ENCODE measurements at regions not wholly inside any gene's neighbourhood (a gene's known extent, or its start where the extent isn't known, plus 50 kb on each side); places are given as distances from the start of the nearest gene placed in this dataset.

DNA sequence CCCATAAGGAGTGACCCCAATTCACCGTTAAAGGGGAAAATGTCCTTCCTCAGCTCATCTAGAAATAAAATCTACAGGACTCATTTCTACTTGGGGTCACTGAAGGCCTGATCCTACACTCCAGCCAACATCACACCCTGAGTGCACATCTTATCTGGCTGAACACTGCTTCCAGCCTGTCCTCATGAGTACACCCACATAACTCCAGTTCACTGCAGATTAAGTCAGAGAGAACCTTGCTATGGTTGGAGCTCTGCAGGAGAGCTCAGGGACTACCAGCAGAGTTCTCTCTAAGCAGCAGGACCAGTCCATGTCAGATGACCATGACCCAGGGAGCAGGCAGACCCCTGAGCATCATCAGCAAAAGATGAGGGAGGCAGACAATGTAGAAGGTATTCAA lies 126.9 kb upstream of the MAP3K1 start:
- in situ Hi-C loops (cut with MboI; ENCODE audit: low sequenced_read_pairs, unreplicated experiment): no loop called here
- TF ChIP-seq, protein P1, sequence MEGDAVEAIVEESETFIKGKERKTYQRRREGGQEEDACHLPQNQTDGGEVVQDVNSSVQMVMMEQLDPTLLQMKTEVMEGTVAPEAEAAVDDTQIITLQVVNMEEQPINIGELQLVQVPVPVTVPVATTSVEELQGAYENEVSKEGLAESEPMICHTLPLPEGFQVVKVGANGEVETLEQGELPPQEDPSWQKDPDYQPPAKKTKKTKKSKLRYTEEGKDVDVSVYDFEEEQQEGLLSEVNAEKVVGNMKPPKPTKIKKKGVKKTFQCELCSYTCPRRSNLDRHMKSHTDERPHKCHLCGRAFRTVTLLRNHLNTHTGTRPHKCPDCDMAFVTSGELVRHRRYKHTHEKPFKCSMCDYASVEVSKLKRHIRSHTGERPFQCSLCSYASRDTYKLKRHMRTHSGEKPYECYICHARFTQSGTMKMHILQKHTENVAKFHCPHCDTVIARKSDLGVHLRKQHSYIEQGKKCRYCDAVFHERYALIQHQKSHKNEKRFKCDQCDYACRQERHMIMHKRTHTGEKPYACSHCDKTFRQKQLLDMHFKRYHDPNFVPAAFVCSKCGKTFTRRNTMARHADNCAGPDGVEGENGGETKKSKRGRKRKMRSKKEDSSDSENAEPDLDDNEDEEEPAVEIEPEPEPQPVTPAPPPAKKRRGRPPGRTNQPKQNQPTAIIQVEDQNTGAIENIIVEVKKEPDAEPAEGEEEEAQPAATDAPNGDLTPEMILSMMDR (IDR thresholded peaks at IDR 0.05; ENCODE audit: borderline replicate concordance, control extremely low read depth, extremely low read depth, insufficient read depth, missing control alignments): no peak
- DNase-seq (ENCODE audit: low spot score): no peak

DNA sequence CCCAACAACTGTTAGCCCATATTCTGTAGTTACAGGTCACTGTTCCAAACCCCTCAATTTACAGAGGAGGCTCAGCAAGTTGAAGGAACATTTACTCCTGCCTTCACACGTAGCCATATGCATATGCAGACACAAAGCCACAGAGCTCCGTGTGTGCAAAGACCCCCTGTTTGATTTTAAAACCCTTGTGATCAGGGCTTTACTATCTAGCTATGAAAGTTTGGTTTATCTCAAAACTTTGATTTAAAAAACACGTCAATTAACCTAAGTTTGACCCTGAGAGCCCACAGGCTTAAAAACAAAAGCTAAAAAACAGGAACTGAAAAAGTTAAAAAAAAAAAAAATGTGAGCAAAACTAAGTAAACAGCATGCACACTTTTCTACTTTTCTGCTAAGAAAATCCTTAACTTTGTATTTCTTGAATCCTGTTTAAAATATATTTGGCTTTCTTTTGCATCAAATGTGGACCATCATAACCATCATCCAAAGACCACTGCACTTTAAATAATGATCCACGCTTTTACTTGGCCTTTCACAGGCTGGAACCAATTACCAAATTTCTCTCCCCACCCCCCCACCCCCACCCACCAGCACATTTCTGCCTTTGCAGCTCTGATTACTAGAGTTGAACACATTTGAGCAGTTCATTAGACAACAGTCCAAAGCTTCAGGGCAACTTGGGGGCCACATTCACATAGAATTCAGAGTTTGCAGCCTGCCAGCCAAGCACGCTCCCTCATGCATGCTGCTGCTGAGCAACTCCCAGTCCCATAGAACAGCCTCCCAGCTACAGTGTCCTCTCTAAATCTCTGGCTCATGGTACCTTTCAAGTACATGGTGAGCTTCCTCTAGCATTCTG lies 128.8 kb upstream of the MAP3K1 start:
- DNase-seq (ENCODE audit: low spot score): peak; percentile 28
- TF ChIP-seq, protein P1 (IDR thresholded peaks at IDR 0.05; ENCODE audit: borderline replicate concordance, control extremely low read depth, extremely low read depth, insufficient read depth, missing control alignments): no peak

DNA sequence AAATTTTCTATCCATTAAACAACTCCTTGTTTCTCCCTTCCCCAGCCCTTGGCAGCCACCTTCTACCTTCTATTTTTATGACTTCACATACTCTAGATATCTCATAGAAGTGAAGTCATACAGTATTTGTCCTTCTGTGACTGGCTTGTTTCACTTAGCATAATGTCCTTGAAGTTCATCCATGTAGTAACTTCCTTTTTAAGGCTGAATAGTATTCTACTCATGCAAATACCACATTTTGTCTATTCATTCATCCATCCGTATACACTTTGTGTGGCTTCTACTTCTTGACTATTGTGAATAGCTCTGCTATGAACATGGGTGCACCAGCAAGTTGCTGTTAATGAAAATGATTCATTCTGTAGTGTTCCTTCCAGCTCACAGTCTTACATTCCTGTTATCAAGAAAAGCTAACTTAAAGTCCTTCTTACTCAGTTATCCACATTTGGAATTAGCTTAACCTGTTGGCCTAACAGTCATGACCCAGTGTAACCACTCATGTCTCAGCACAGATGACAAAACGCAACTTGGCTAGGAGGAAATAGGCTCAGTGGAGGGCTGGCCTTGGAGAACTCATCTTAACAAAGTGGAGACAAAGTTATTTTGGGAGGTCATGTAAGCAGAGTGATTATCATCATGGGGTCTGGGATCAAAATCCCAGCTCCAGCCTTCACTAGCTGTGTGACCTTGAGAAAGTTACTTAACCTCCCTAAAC lies 129.7 kb upstream of the MAP3K1 start:
- DNase-seq (ENCODE audit: low spot score): no peak
- TF ChIP-seq, protein P1 (IDR thresholded peaks at IDR 0.05; ENCODE audit: borderline replicate concordance, control extremely low read depth, extremely low read depth, insufficient read depth, missing control alignments): no peak
- in situ Hi-C loops (cut with MboI; ENCODE audit: low sequenced_read_pairs, unreplicated experiment): no loop called here

More for the DNA sequence above, 128.8 kb upstream of the MAP3K1 start:
- in situ Hi-C loops (cut with MboI; ENCODE audit: low sequenced_read_pairs, unreplicated experiment): no loop called here

DNA sequence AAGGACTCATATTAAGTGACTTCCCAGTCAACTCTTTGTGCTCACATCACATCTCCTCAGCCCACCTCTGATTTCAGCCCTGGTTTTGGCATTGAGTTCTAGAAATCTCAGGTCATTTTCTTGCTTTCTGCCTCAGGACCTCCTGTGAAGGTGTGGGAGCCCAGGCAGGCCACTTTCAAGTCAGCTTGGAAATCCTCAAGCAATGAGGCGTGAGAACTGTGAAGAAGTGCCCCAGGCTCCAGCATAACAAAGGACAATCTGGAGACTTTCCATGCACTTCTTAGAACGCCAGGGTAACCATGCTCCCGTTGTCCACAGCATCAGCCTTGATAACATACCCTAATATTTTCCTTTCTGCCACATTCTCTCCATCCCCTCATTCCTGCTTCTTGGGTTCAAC lies 131.2 kb upstream of the MAP3K1 start:
- TF ChIP-seq, protein P1 (IDR thresholded peaks at IDR 0.05; ENCODE audit: borderline replicate concordance, control extremely low read depth, extremely low read depth, insufficient read depth, missing control alignments): no peak
- in situ Hi-C loops (cut with MboI; ENCODE audit: low sequenced_read_pairs, unreplicated experiment): no loop called here
- no peak for DNase-seq (ENCODE audit: low spot score)

DNA sequence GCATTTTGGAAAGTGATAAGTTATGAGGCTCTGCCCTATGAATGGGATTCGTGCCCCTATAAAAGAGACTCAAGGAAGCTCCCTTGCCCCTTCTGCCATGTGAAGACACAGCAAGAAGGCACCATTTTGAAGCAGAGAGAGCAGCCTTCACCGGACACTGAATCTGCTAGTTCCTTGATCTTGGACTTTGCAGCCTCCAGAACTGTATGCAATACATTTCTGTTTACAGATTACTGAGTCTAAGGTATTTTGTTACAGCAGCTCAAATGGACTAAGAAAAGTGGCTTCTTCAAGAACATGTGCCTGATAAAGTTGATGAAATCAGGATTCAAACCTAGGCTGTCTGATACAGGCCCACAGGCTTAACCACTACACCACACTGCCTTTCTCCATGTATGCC lies 131.6 kb upstream of the MAP3K1 start:
- in situ Hi-C loops (cut with MboI; ENCODE audit: low sequenced_read_pairs, unreplicated experiment): no loop called here
- TF ChIP-seq, protein P1 (IDR thresholded peaks at IDR 0.05; ENCODE audit: borderline replicate concordance, control extremely low read depth, extremely low read depth, insufficient read depth, missing control alignments): no peak

DNA sequence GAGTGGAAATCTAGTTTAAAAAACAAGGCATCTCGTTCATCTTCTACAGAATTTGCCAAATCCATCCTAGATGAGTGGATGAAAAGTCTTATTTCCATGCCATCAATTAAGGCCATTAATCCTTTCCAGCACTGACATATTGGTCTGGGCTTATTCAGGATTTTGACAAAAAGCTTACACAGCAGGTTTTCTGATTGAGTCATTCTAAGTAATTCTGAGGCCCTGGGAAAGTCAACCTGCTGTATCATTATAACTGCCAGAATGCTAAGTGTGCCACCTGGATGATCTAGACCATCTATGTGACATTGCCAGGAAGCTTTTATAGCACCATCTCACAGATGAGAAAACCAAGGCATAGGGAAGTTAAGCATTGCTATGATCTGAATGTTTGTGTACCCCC lies 132.1 kb upstream of the MAP3K1 start:
- in situ Hi-C loops (cut with MboI; ENCODE audit: low sequenced_read_pairs, unreplicated experiment): no loop called here
- TF ChIP-seq, protein P1 (IDR thresholded peaks at IDR 0.05; ENCODE audit: borderline replicate concordance, control extremely low read depth, extremely low read depth, insufficient read depth, missing control alignments): no peak
- DNase-seq (ENCODE audit: low spot score): no peak

More for the DNA sequence above, 131.6 kb upstream of the MAP3K1 start:
- no peak for DNase-seq (ENCODE audit: low spot score)

Data from GM13976 (cell line).